Sciatic nerve (tissue), 2 donors: ENCODE measurements at regions not wholly inside any gene's neighbourhood (a gene's known extent, or its start where the extent isn't known, plus 50 kb on each side); places are given as distances from the start of the nearest gene placed in this dataset.

Experiments
- ATAC-seq: fragments of 200-7000 bp; cut with Tn5 transposase; one replicate; pipeline ENCODE4 v1.9.1; 2020; ENCODE audit warnings: mild to moderate bottlenecking, moderate library complexity
- DNase-seq: peaks from one replicate; pipeline ENCODE4 v3.0.0-alpha.2; 2020; ENCODE audit warnings: low spot score
- intact Hi-C: fragments of 100-400 bp; cut with DNase I; formaldehyde crosslinking; loops from one replicate; pipeline ENCODE4 v1.14.2; 2022
- donor health status: DM: no; HTN: no; CAD: no.
- donor health status: DM: no; HTN: no; CAD: no.

- intact Hi-C loops: no loop called here
- no peak for ATAC-seq
- DNase-seq: no peak
These were observed 165.3 kb downstream of the SEC61B start for GRCh38 chr9:99387431-99387830.

- intact Hi-C loops: loop anchor here (1.0 kb wide), 1 partner anchor 43 kb away; no protein-coding TSS in a partner anchor
- ATAC-seq: no peak
- no peak for DNase-seq
These were observed 167.3 kb downstream of the SEC61B start for GRCh38 chr9:99389087-99390033.

- DNase-seq: no peak
- ATAC-seq: no peak
- intact Hi-C loops: no loop called here
These were observed 170.0 kb downstream of the SEC61B start for GRCh38 chr9:99391937-99392594.

- intact Hi-C loops: no loop called here
- no peak for ATAC-seq
- DNase-seq: no peak
These were observed 170.9 kb downstream of the SEC61B start for GRCh38 chr9:99392986-99393385.

- no peak for ATAC-seq
- intact Hi-C loops: no loop called here
- no peak for DNase-seq
These were observed 171.9 kb downstream of the SEC61B start for GRCh38 chr9:99393993-99394392.

GRCh38 chr9:99398241-99398640, 176.2 kb downstream of the SEC61B start:
- ATAC-seq: no peak
- intact Hi-C loops: no loop called here
- DNase-seq: no peak

- intact Hi-C loops: no loop called here
- DNase-seq (no peak), ATAC-seq (no peak)
These were observed 177.4 kb downstream of the SEC61B start for GRCh38 chr9:99399474-99399873.

- DNase-seq: no peak
- peak; percentile 67 for ATAC-seq
- intact Hi-C loops: no loop called here
These were observed 178.2 kb downstream of the SEC61B start for GRCh38 chr9:99400184-99400731.

GRCh38 chr9:99401680-99402504, 179.8 kb downstream of the SEC61B start:
- no peak for DNase-seq
- intact Hi-C loops: no loop called here
- ATAC-seq: no peak

- no peak for ATAC-seq
These were observed 181.3 kb downstream of the SEC61B start for GRCh38 chr9:99403371-99403770.

GRCh38 chr9:99405359-99405758, 183.3 kb downstream of the SEC61B start:
- ATAC-seq (no peak), DNase-seq (no peak)
- intact Hi-C loops: no loop called here

More at GRCh38 chr9:99403371-99403770, 181.3 kb downstream of the SEC61B start:
- DNase-seq: no peak
- intact Hi-C loops: no loop called here

GRCh38 chr9:99406939-99407338, 184.9 kb downstream of the SEC61B start:
- ATAC-seq (no peak), DNase-seq (no peak)
- intact Hi-C loops: no loop called here

GRCh38 chr9:99411068-99411467, 189.0 kb downstream of the SEC61B start:
- ATAC-seq (no peak), DNase-seq (no peak)
- intact Hi-C loops: no loop called here

- DNase-seq (no peak), ATAC-seq (no peak)
These were observed 189.5 kb downstream of the SEC61B start for GRCh38 chr9:99411479-99412115.

GRCh38 chr9:99412606-99413005, 190.5 kb downstream of the SEC61B start:
- no peak for ATAC-seq
- DNase-seq: no peak
- intact Hi-C loops: no loop called here

More at GRCh38 chr9:99411479-99412115, 189.5 kb downstream of the SEC61B start:
- intact Hi-C loops: no loop called here

- no peak for DNase-seq
- intact Hi-C loops: no loop called here
- no peak for ATAC-seq
These were observed 192.2 kb downstream of the SEC61B start for GRCh38 chr9:99414321-99414720.

- ATAC-seq (no peak), DNase-seq (no peak)
These were observed 193.5 kb downstream of the SEC61B start for GRCh38 chr9:99415606-99416005.

GRCh38 chr9:99416007-99416406, 193.9 kb downstream of the SEC61B start:
- ATAC-seq (no peak), DNase-seq (no peak)
- intact Hi-C loops: no loop called here

More at GRCh38 chr9:99415606-99416005, 193.5 kb downstream of the SEC61B start:
- intact Hi-C loops: no loop called here

- no peak for ATAC-seq
These were observed 197.0 kb downstream of the SEC61B start for GRCh38 chr9:99419070-99419469.

More at GRCh38 chr9:99419070-99419469, 197.0 kb downstream of the SEC61B start:
- intact Hi-C loops: no loop called here
- DNase-seq: no peak
